ENCODE measurements at regions not wholly inside any gene's neighbourhood (a gene's known extent, or its start where the extent isn't known, plus 50 kb on each side); places are given as distances from the start of the nearest gene placed in this dataset.

GRCh38 chr3:18669374-18669773 lies 244.2 kb upstream of the SATB1 start:
- H3K4me3 ChIP-seq (ENCODE audit: low read length in 2 of 2), result no peak overlapping the region
- H3K9me3 ChIP-seq (ENCODE audit: control insufficient read depth in 1 of 2, low read length in 2 of 2), result no peaks in the 10 kb centered on the region
- H3K27me3 ChIP-seq (ENCODE audit: insufficient read depth, low read length), result no peaks in the 10 kb centered on the region
- CTCF ChIA-PET (ENCODE audit: partially characterized antibody), result interaction anchor here (1.0 to 1.5 kb wide), 3 partner anchors 9 to 109 kb away, joined by 3 to 4 read pairs (median 3); no protein-coding TSS in a partner anchor
- H3K4me1 ChIP-seq (ENCODE audit: insufficient read depth, low read length), result no peaks in the 10 kb centered on the region
- no peaks in the 10 kb centered on the region for H3K36me3 ChIP-seq (ENCODE audit: insufficient read depth, low read length)
- DNase-seq, result peak in 1 of 5 donors; percentile 30
- Mint-ChIP-seq H3K27ac (no peak overlapping the region), H3K4me3 (no peak overlapping the region), H3K4me1 (peaks cover 14 to 20% (median 19%) of the 10 kb centered on the region in 4 donors), H3K36me3 (no peaks in the 10 kb centered on the region), H3K27me3 (no peaks in the 10 kb centered on the region), H3K9me3 (peaks cover 0 to 4% (median 0%) of the 10 kb centered on the region in 8 donors)
- POLR2A ChIA-PET (ENCODE audit: partially characterized antibody), result interaction anchor here (1.4 to 1.8 kb wide), 2 partner anchors 9 kb away, joined by 4 to 6 read pairs; no protein-coding TSS in a partner anchor
- H3K27ac ChIP-seq (ENCODE audit: low read depth, low read length), result no peak overlapping the region
- intact Hi-C loops (cut with micrococcal nuclease), result no loop called here

DNA sequence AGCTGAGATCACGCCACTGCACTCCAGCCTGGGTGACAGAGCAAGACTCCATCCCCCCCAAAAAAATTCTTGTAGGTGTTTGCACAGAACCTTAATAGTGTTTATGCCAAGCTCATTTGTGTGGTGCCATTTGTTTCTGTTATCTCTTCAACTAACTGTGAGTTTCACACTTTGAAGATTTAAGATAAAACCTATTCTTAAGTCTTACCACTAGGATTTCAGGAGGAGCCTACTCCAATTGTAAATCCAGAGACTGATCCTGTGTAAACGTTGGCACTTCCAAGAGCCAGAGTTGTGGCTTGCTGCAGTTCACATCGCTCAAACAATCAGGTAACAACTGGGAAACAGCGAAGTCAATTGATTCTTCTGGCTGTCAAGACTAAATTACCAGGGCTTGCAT lies 242.4 kb upstream of the SATB1 start:
- peaks cover 12 to 18% (median 16%) of the 10 kb centered on the region in 4 donors for H3K4me1 Mint-ChIP-seq
- H3K36me3 ChIP-seq (ENCODE audit: insufficient read depth, low read length), result no peaks in the 10 kb centered on the region
- H3K4me1 ChIP-seq (ENCODE audit: insufficient read depth, low read length), result no peaks in the 10 kb centered on the region
- no peak overlapping the region for H3K27ac Mint-ChIP-seq
- intact Hi-C loops (cut with micrococcal nuclease), result no loop called here
- H3K4me3 Mint-ChIP-seq, result no peak overlapping the region
- H3K36me3 Mint-ChIP-seq, result no peaks in the 10 kb centered on the region
- H3K27me3 Mint-ChIP-seq, result no peaks in the 10 kb centered on the region
- H3K9me3 ChIP-seq (ENCODE audit: control insufficient read depth in 1 of 2, low read length in 2 of 2), result no peaks in the 10 kb centered on the region
- no peak overlapping the region for H3K27ac ChIP-seq (ENCODE audit: low read depth, low read length)
- CTCF ChIA-PET (ENCODE audit: partially characterized antibody), result no interaction called here
- POLR2A ChIA-PET (ENCODE audit: partially characterized antibody), result no interaction called here
- H3K4me3 ChIP-seq (ENCODE audit: low read length in 2 of 2), result no peak overlapping the region
- H3K9me3 Mint-ChIP-seq, result peaks cover 0 to 4% (median 0%) of the 10 kb centered on the region in 8 donors
- no peaks in the 10 kb centered on the region for H3K27me3 ChIP-seq (ENCODE audit: insufficient read depth, low read length)
- no peak for DNase-seq

DNA sequence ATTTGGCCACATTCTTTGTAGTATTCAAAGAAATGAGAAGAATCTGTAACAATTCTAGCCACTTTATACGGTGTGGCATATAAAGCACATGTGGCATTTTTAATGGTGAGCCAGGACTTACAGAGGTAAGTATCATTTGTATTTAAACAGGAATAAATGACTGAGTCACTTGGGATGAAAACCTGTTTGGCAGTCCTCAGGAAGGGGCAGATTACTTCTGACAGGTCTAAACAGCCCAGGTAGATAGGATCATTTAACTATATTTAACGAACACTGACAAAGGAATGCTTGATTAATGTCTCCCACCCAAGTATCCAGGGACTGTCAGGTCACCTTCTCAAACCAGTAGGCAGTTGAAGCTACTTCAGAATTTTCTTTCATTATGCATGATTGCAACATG lies 241.5 kb upstream of the SATB1 start:
- Mint-ChIP-seq H3K4me1 (peaks cover 9 to 16% (median 13%) of the 10 kb centered on the region in 4 donors), H3K9me3 (peaks cover 0 to 4% (median 0%) of the 10 kb centered on the region in 8 donors), H3K36me3 (no peaks in the 10 kb centered on the region), H3K4me3 (no peak overlapping the region), H3K27ac (no peak overlapping the region), H3K27me3 (no peaks in the 10 kb centered on the region)
- intact Hi-C loops (cut with micrococcal nuclease), result no loop called here
- Histone ChIP-seq H3K9me3 (ENCODE audit: control insufficient read depth in 1 of 2, low read length in 2 of 2) (no peaks in the 10 kb centered on the region), H3K27ac (ENCODE audit: low read depth, low read length) (no peak overlapping the region), H3K4me3 (ENCODE audit: low read length in 2 of 2) (no peak overlapping the region), H3K27me3 (ENCODE audit: insufficient read depth, low read length) (no peaks in the 10 kb centered on the region), H3K36me3 (ENCODE audit: insufficient read depth, low read length) (no peaks in the 10 kb centered on the region), H3K4me1 (ENCODE audit: insufficient read depth, low read length) (no peaks in the 10 kb centered on the region)
- ChIA-PET POLR2A (ENCODE audit: partially characterized antibody) (no interaction called here), CTCF (ENCODE audit: partially characterized antibody) (no interaction called here)
- no peak for DNase-seq

DNA sequence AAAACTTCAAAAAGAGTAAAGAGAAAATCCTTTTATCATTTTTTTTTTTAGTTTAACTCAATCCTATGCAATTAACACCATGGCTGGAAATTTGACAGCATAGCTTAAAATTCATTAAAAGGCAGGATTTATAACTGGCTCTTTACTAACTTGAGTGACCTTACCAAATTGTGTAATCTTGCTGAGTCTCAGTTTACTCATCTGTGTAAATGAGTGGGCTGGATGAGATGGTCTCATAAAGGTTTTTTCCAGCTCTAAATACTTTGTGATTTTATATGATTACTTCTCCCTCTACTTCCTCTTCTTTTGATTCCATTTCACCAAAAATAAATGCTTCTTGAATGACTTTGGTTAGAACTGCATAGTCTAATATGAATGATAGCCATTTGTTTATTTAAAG lies 234.9 kb upstream of the SATB1 start:
- no peaks in the 10 kb centered on the region for H3K36me3 ChIP-seq (ENCODE audit: insufficient read depth, low read length)
- POLR2A ChIA-PET (ENCODE audit: partially characterized antibody), result interaction anchor here (1.2 kb wide), 1 partner anchor 9 kb away, joined by 4 read pairs; no protein-coding TSS in a partner anchor
- Mint-ChIP-seq H3K36me3 (no peaks in the 10 kb centered on the region), H3K27me3 (no peaks in the 10 kb centered on the region), H3K9me3 (peaks cover 0 to 8% (median 3%) of the 10 kb centered on the region in 8 donors), H3K27ac (no peak overlapping the region), H3K4me3 (no peak overlapping the region), H3K4me1 (peaks cover 32 to 44% (median 36%) of the 10 kb centered on the region in 4 donors)
- H3K27me3 ChIP-seq (ENCODE audit: insufficient read depth, low read length), result no peaks in the 10 kb centered on the region
- no peaks in the 10 kb centered on the region for H3K9me3 ChIP-seq (ENCODE audit: control insufficient read depth in 1 of 2, low read length in 2 of 2)
- CTCF ChIA-PET (ENCODE audit: partially characterized antibody), result no interaction called here
- H3K27ac ChIP-seq (ENCODE audit: low read depth, low read length), result no peak overlapping the region
- peaks cover 29% of the 10 kb centered on the region for H3K4me1 ChIP-seq (ENCODE audit: insufficient read depth, low read length)
- intact Hi-C loops (cut with micrococcal nuclease), result no loop called here
- H3K4me3 ChIP-seq (ENCODE audit: low read length in 2 of 2), result no peak overlapping the region
- no peak for DNase-seq

DNA sequence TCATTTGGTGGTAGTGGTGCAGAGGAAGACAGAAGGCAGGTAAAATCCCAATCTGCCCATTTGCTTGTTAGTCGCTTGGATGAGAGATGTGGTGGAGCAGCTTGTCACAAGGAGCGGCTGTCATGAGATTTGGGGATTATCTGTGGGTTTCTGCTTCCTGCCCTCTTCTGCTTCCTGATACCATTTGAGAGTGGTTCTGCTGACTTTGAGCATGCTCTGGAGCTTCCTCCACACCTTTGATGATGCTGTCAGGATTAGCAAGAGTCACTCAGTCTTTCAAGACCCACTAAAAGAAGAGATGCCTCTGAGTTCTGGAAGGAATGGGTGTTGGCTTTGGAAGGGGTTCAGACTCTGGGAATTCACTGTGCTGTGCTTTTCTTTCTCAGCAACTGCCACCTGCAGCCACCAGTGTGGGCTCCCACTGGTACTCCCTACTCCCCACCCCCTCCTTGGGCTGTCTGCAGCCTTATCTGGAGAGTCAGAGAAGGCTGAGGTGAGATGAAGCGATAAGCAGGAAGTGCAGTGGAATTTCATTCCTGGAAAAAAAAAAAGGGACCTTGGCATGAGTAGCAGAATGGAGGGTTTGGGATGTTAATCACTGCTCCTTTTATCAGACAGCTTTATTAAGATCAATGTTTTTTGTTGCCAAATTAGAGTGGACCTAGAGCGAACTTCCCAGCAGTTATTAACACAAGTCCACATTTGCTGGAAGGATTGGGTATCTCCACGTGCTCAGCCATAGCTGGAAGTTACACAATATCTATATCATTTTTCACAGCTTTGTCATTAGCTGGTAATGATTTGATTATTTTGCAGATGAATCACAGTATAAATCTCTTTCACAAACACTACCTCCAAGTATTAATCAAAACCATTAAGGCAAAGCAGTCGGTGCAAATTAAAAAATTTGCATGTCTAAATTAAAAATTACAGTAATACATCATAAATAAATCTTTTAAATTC lies 233.0 kb upstream of the SATB1 start:
- Histone ChIP-seq H3K27me3 (ENCODE audit: insufficient read depth, low read length) (no peaks in the 10 kb centered on the region), H3K4me3 (ENCODE audit: low read length in 2 of 2) (no peak overlapping the region), H3K36me3 (ENCODE audit: insufficient read depth, low read length) (no peaks in the 10 kb centered on the region), H3K4me1 (ENCODE audit: insufficient read depth, low read length) (peaks cover 29% of the 10 kb centered on the region), H3K27ac (ENCODE audit: low read depth, low read length) (no peak overlapping the region), H3K9me3 (ENCODE audit: control insufficient read depth in 1 of 2, low read length in 2 of 2) (no peaks in the 10 kb centered on the region)
- Mint-ChIP-seq H3K4me3 (peak overlapping the region in 4 of 8 donors; percentile 34 to 61 (median 38)), H3K9me3 (peaks cover 0 to 8% (median 3%) of the 10 kb centered on the region in 8 donors), H3K27ac (peak overlapping the region in 4 of 7 donors; percentile 3 to 70 (median 41)), H3K4me1 (peaks cover 32 to 44% (median 38%) of the 10 kb centered on the region in 4 donors), H3K27me3 (no peaks in the 10 kb centered on the region), H3K36me3 (no peaks in the 10 kb centered on the region)
- intact Hi-C loops (cut with micrococcal nuclease), result loop anchor here (10.0 kb wide), 1 partner anchor 93 kb away; no protein-coding TSS in a partner anchor
- DNase-seq, result peak in 1 of 5 donors; percentile 31
- CTCF ChIA-PET (ENCODE audit: partially characterized antibody), result interaction anchor here (1.0 to 1.6 kb wide), 5 partner anchors 14 to 100 kb away, joined by 3 to 4 read pairs (median 3); no protein-coding TSS in a partner anchor
- POLR2A ChIA-PET (ENCODE audit: partially characterized antibody), result interaction anchor here (0.9 to 1.5 kb wide), 6 partner anchors 14 to 179 kb away, joined by 3 to 5 read pairs (median 4); no protein-coding TSS in a partner anchor

- Histone ChIP-seq H3K4me3 (ENCODE audit: low read length in 2 of 2) (no peak overlapping the region), H3K27me3 (ENCODE audit: insufficient read depth, low read length) (no peaks in the 10 kb centered on the region), H3K36me3 (ENCODE audit: insufficient read depth, low read length) (no peaks in the 10 kb centered on the region), H3K4me1 (ENCODE audit: insufficient read depth, low read length) (peaks cover 29% of the 10 kb centered on the region), H3K27ac (ENCODE audit: low read depth, low read length) (no peak overlapping the region), H3K9me3 (ENCODE audit: control insufficient read depth in 1 of 2, low read length in 2 of 2) (no peaks in the 10 kb centered on the region)
- Mint-ChIP-seq H3K27me3 (no peaks in the 10 kb centered on the region), H3K4me3 (peak overlapping the region in 2 of 8 donors; percentile 43 to 52), H3K4me1 (peaks cover 31 to 42% (median 37%) of the 10 kb centered on the region in 4 donors), H3K36me3 (no peaks in the 10 kb centered on the region), H3K27ac (peak overlapping the region in 3 of 7 donors; percentile 38 to 74 (median 38)), H3K9me3 (peaks cover 0 to 8% (median 3%) of the 10 kb centered on the region in 8 donors)
- CTCF ChIA-PET (ENCODE audit: partially characterized antibody), result interaction anchor here (0.9 kb wide), 1 partner anchor 101 kb away, joined by 3 read pairs; no protein-coding TSS in a partner anchor
- intact Hi-C loops (cut with micrococcal nuclease), result loop anchor here (10.0 kb wide), 1 partner anchor 92 kb away; no protein-coding TSS in a partner anchor
- DNase-seq, result no peak
- POLR2A ChIA-PET (ENCODE audit: partially characterized antibody), result interaction anchor here (0.8 to 1.5 kb wide), 6 partner anchors 12 to 178 kb away, joined by 3 to 5 read pairs (median 4); no protein-coding TSS in a partner anchor
Observed at GRCh38 chr3:18656866-18657265, 231.7 kb upstream of the SATB1 start.

GRCh38 chr3:18656410-18656809 lies 231.3 kb upstream of the SATB1 start:
- peaks cover 29 to 38% (median 33%) of the 10 kb centered on the region in 4 donors for H3K4me1 Mint-ChIP-seq
- no peak for DNase-seq
- CTCF ChIA-PET (ENCODE audit: partially characterized antibody), result interaction anchor here (0.9 to 1.7 kb wide), 2 partner anchors 23 to 102 kb away, joined by 3 to 4 read pairs; no protein-coding TSS in a partner anchor
- H3K36me3 Mint-ChIP-seq, result no peaks in the 10 kb centered on the region
- no peak overlapping the region for H3K27ac ChIP-seq (ENCODE audit: low read depth, low read length)
- no peak overlapping the region for H3K4me3 ChIP-seq (ENCODE audit: low read length in 2 of 2)
- no peaks in the 10 kb centered on the region for H3K9me3 ChIP-seq (ENCODE audit: control insufficient read depth in 1 of 2, low read length in 2 of 2)
- POLR2A ChIA-PET (ENCODE audit: partially characterized antibody), result interaction anchor here (0.8 kb wide), 1 partner anchor 11 kb away, joined by 3 read pairs; no protein-coding TSS in a partner anchor
- intact Hi-C loops (cut with micrococcal nuclease), result loop anchor here (10.0 kb wide), 1 partner anchor 92 kb away; no protein-coding TSS in a partner anchor
- H3K9me3 Mint-ChIP-seq, result peaks cover 0 to 6% (median 3%) of the 10 kb centered on the region in 8 donors
- H3K27me3 Mint-ChIP-seq, result no peaks in the 10 kb centered on the region
- H3K4me3 Mint-ChIP-seq, result peak overlapping the region in 1 of 8 donors; percentile 13
- H3K27me3 ChIP-seq (ENCODE audit: insufficient read depth, low read length), result no peaks in the 10 kb centered on the region
- H3K4me1 ChIP-seq (ENCODE audit: insufficient read depth, low read length), result peaks cover 29% of the 10 kb centered on the region
- peak overlapping the region in 3 of 7 donors; percentile 38 to 74 (median 59) for H3K27ac Mint-ChIP-seq
- H3K36me3 ChIP-seq (ENCODE audit: insufficient read depth, low read length), result no peaks in the 10 kb centered on the region
